Activated gamma-delta T cell treated with Interleukin-2 at 50 U/mL for 16 hours (primary cell): ENCODE measurements at regions not wholly inside any gene's neighbourhood (a gene's known extent, or its start where the extent isn't known, plus 50 kb on each side); places are given as distances from the start of the nearest gene placed in this dataset.
"Not testable (repeated sequence)": the region's sequence is repeated elsewhere in the genome, so short reads cannot be mapped to it uniquely, and the experiment has no call there.

Experiments
- DNase-seq: peaks from one replicate; pipeline ENCODE4 v3.0.0-alpha.2; 2020

DNA sequence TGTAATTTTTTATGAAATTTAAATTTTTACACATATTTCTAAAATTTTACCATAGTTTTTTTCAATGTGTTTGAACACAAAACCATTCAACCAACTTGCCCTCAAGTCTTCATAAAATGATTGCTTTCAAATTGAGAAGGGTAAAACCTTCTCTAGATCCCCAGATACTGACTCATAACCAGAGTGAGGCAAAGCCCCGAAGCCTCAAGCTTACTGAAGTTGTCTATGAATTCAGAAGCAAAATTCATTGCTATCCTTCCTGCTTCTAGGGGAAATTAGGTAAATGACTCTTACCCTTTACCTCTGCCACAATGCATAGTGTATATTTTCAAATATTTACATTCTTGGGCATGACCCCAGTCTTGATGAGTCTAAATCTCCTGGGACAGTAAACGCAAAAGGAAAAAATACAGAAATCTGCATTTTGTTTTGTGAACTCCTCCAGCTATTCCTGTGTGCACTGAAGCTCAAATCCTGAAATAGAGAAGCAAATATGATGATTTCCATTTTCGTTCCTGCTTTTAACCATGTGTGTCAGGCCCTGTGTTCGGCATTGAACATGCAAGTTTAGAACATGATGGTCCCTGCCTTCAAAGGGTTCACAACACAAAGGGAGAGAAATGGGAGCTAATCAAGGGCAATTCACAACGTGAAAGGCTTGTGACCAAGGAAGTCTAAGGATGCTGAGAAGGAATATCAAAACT lies 246.3 kb downstream of the SUCLG1 start:
- DNase-seq: no peak

DNA sequence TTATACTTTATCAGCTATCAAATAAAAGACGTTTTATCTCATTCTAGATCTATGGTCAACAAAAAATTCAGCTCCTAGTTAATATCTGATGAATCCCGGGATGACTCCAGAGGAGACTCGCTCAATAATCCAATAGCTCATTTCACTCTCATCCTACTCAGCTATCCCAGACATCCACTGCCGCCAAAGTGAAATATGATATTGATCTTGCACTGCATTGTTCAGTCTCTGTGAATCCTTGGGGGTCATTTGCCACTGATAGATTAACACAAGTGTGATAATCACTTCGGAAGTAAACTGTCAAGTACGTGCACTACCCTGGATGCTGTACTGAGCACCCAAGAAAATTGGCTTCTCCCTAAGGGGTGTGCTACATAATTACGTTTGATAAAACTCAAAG lies 249.1 kb downstream of the SUCLG1 start:
- DNase-seq: no peak

- no peak for DNase-seq
Measured at GRCh38 chr2:84204995-84205394, 254.1 kb downstream of the SUCLG1 start.

DNA sequence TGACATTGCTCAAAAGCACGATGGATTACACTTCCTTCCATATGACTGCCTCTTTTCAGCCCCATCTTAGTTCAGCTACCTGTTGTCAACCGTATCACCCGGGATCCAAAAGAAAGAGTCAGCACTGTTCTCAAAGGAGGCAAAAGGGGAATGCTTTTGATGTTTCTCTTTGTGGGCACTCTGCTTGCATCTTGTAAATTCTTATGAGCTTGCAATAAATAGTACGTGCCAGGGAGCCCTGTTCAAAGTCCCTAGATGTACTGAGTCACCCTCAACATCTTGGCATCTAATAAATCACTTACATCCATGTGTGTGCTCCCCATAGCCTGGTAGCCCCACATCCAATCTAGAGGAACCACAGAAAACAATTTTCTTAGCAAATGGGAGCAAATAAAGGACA lies 256.9 kb downstream of the SUCLG1 start:
- DNase-seq: no peak

- DNase-seq: no peak
Measured at GRCh38 chr2:84201158-84201557, 257.9 kb downstream of the SUCLG1 start.

- no peak for DNase-seq
Measured at GRCh38 chr2:84197901-84198300, 261.2 kb downstream of the SUCLG1 start.

- no peak for DNase-seq
Measured at GRCh38 chr2:84194949-84195644, 264.0 kb downstream of the SUCLG1 start.

DNA sequence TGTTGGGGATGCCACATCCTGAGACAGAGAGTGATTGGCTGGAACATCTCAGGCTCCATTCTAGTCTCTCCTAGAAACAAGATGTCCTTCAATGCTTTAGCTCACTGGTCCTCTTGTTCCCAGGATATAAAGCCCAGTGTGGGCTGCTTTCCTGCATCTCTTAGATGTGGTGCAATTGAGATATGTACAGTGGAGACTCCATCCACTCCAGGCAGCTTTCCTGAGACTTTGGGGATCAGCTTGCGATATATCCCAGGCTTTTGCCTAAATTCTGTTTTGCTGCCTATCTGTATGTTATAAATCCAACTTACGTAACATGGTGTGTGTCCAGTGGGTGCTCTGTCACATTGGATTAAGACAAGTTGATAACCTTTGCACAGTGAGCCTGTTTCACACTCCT lies 264.9 kb downstream of the SUCLG1 start:
- no peak for DNase-seq

- DNase-seq: no peak
Measured at GRCh38 chr2:84187258-84187657, 271.8 kb downstream of the SUCLG1 start.

DNA sequence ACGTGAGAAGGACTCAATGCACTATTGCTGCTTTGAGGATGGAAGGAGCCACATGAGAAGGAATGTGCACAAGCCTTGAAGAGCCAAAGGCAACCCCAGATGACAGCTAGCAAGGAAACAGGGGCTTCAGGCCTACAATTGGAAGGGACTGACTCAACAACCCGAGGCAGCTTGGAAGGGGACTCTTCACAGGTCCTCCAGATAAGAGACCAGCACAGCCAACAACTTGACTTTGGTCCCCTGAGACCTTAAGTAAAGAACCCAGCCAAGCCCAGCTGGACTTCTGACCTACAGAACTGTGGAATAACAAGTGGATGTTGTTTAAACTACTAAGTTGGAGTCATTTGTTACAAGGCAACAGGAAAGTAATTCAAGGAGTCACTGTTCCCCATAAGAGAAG lies 277.2 kb downstream of the SUCLG1 start:
- DNase-seq: no peak

- no peak for DNase-seq
Measured at GRCh38 chr2:84177733-84178132, 281.3 kb downstream of the SUCLG1 start.

GRCh38 chr2:84175970-84176369 lies 283.1 kb downstream of the SUCLG1 start:
- DNase-seq: no peak

DNA sequence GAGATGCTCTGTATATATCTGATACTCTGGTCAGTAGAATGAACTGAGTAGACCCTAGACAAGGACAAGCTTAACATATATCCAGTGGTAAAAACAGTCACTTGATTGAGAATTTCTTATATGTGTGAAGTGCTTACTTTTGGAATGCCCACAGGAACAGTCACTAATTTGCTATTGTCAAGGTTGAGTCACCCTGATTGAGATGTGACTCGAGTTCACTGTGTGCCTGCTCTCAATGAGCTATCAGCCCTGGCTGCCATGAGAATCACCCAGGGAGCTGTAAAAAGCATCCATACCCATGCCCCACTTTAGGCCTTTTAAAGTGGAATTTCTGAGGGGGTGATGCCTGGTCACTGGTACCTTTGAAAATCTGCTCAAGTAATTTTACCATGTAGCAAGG lies 283.7 kb downstream of the SUCLG1 start:
- DNase-seq: no peak

DNA sequence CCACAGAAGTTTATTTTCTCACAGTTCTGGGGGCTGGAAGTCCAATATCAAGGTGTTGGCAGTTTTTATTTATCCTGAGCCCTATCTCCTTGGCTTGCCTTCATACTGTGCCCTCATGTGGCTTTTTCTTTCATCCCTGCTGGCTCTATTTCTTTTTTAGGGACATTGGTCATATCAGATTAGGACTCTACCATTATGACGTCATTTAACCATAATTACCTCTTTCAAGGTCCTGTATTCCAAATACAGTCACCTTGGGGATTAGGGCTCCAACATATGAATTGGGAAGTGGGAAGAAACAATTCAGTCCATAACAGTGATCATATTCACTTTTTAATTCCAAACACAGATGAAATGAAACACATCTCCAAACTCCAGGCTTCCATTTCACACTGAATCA lies 286.0 kb downstream of the SUCLG1 start:
- DNase-seq: no peak

GRCh38 chr2:84170979-84171378 lies 288.1 kb downstream of the SUCLG1 start:
- DNase-seq: no peak

GRCh38 chr2:84169871-84170270 lies 289.2 kb downstream of the SUCLG1 start:
- DNase-seq: no peak

DNA sequence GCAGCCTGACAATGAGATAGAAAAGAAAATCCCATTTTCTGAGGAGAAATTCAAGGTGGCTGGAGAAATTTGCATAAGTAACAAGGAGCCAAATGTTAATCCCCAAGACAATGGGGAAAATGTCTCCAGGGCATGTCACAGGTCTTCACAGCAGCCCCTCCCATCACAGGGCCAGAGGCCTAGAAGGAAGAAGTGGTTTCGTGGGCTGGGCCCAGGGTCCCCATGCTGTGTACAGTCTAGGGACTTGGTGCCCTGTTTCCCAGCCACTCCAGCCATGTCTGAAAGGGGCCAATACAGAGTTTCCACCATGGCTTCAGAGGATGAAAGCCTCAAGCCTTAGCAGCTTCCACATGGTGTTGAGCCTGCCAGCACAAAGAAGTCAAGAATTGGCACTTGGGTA lies 290.5 kb downstream of the SUCLG1 start:
- not testable (repeated sequence) for DNase-seq

DNA sequence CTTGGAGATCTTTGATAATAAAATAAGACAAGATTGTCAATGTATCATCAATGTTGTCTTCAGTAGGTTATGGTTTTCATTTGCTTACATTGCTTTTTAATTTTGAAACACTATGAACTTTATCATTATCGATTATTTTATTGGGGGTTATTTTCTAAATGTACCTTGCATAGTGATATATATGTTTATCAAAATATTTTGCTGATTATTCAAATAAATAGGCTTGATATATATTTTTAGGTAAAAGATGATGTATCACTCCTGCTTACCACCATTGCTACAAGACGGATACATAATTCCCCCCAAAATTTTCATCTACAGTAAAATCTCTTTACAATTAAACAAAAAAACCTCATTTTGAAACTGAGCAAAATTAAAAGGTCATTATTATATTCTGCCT lies 293.8 kb downstream of the SUCLG1 start:
- no peak for DNase-seq

GRCh38 chr2:84160453-84160852 lies 298.6 kb downstream of the SUCLG1 start:
- no peak for DNase-seq

- DNase-seq: no peak
Measured at GRCh38 chr2:84158605-84159004, 300.5 kb downstream of the SUCLG1 start.

DNA sequence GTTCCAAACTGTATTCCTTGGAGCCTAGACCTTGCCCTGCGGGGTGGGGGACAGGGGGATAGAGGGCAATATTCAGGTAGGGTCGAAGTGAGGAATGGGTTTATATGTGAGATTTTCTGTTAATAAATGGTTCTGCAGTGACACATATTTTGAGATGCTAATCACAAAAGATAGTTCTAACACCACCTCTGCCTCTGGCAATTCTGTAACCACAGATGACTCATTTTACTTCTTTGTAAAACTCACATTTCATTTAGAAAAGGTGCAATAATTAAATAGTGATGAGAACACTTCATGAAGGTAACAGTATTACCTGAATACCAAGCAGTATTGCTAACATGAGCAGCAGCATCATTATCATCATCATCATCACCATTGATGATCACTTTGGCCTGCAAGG lies 306.6 kb downstream of the SUCLG1 start:
- no peak for DNase-seq

GRCh38 chr2:84144345-84144744 lies 314.7 kb downstream of the SUCLG1 start:
- DNase-seq: no peak

- no peak for DNase-seq
Measured at GRCh38 chr2:84137034-84137433, 322.0 kb downstream of the SUCLG1 start.

GRCh38 chr2:84132370-84132769 lies 326.7 kb downstream of the SUCLG1 start:
- no peak for DNase-seq

- DNase-seq: no peak
Measured at GRCh38 chr2:84131278-84131830, 327.7 kb downstream of the SUCLG1 start.
